ENCODE measurements at regions not wholly inside any gene's neighbourhood (a gene's known extent, or its start where the extent isn't known, plus 50 kb on each side); places are given as distances from the start of the nearest gene placed in this dataset.
"Not testable (repeated sequence)": the region's sequence is repeated elsewhere in the genome, so short reads cannot be mapped to it uniquely, and the experiment has no call there.

GRCh38 chr10:6713716-6714115, 133.6 kb upstream of the PRKCQ start:
- no peak for DNase-seq

DNA sequence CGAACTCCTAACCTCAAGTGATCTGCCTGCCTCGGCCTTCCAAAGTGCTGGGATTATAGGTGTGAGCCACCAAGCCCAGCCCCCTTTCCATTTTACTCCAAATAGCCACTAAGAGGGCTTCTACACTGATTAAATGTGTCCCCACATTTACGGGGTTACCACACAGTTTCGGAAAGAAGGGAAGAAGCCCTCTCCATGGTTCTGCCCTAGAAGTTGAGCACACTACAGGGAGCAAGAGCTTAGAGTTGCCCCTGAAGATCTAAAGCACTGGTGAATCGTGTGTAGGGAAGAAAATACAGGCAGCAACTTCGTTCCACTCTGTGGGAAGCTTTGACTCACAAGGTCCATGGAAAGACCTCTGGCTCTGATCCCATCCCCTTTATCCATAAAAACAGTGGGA, 133.0 kb upstream of the PRKCQ start:
- DNase-seq = no peak

- DNase-seq = no peak
These were observed 131.8 kb upstream of the PRKCQ start for GRCh38 chr10:6711881-6712280.

DNA sequence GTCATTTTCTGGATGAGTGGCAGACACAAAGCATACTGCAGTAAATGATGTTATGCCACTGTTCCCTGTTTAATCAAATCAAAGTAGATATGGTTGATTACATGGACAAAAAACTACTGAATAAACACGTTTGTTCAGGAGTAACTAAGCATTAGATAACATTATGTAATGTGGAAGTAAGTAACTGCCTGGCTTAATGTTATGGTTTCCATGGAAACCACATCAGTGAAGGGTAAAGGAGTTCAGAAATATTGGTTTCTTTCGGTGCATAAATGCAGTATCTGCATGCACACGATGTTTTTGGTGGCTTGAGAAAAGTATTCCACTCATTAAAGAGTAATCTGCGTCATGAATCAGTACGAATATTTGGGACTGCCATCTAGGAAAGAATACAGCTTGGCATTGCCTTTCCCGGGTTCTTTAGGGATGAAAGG, 131.3 kb upstream of the PRKCQ start:
- DNase-seq = no peak

GRCh38 chr10:6707352-6707751, 127.3 kb upstream of the PRKCQ start:
- no peak for DNase-seq

- no peak for DNase-seq
These were observed 126.6 kb upstream of the PRKCQ start for GRCh38 chr10:6706725-6707124.

DNA sequence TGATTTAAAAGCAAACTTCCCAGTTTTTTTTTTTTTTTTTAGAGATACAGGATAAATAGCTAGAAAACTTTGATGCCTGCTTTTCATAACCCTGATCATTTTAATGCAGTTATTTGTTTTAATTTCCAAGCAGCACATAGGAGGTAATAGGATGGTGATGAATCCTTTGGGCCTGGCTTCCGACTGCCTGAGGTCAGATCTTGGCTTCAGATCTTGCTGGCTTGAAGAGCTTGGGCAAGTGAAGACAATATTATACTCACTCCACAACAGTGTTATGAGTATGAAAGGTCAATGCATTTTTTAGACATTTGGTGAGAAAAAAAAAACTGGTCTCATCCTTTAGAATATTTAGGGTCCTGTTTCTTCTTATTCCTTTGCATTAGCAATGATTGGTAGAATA, 124.8 kb upstream of the PRKCQ start:
- no peak for DNase-seq

- DNase-seq = not testable (repeated sequence)
These were observed 122.8 kb upstream of the PRKCQ start for GRCh38 chr10:6702833-6703232.

GRCh38 chr10:6702030-6702429, 122.0 kb upstream of the PRKCQ start:
- no peak for DNase-seq

DNA sequence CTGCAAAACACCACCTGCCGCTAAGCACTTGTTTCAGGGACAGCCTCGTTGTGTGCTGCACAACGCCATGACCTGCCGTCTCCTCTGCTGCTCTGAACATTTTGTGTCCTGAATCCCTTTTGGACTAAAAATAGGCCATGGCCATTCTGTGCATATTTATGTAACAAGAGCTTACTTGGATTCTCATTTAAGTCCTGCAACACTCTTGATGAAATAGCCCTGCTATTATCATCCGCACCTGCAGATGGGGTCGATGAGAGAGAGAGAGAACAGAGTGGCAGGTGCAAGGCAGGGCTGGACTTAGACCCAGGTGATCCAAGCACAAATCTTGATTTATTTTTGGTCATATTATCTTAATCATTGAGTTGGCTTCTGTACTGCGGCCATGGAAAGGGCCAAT, 121.2 kb upstream of the PRKCQ start:
- peak; percentile 6 for DNase-seq

DNA sequence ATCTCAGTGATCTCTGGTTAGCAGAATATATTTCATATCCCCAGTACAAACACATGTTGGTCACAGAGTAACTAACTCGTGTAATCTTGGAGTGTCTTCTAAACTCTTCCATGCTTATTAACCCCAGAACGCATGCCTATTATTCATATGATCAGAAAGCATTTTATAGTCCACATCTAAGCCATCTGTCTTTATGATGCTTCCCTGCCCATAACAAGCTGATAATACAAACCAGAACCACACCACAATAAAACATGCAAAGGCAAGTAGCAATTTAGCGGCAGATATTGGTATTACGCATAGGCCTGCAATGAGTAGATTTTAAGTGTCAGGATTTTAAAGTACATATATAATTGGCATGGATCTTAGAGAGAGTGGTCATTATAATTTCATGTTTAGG, 120.0 kb upstream of the PRKCQ start:
- no peak for DNase-seq

DNA sequence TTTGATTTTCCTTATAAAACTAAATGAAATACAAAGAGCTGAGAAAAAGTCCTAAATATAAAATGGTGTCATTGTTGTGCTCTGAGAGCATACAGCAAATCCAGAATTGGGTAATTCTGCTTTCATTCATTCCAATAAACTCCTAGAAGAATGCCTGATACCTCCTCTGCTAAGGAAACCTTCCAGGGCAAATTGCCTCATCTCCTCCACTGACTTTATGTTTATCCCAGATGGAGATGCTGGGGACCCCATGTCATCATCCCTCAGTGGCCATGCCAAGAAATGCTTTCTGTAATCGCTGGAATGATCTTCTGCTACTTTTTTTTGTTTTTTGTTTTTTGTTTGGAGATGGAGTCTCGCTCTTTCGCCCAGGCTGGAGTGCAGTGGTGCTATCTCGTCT, 119.3 kb upstream of the PRKCQ start:
- DNase-seq = no peak

- no peak for DNase-seq
These were observed 115.4 kb upstream of the PRKCQ start for GRCh38 chr10:6695519-6695918.

GRCh38 chr10:6694447-6695140, 114.5 kb upstream of the PRKCQ start:
- no peak for DNase-seq

DNA sequence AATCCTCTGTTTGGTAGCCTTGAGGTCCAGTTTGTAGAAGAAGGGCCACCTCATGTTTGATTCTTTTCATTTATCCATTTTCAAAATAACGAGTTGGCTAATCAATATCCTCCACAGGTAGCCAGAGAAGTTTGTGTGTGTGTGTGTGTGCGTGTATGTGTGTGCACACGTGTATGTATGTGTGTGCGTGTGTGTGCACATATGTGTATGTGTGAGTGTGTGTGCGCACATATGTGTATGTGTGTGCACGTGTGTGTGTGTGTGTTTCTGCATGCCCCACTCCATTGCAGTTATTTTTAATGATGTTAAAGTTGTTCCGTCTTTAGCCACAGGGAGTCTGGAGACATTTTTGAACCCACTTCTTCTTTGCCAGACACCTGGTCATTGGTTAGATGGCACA, 112.8 kb upstream of the PRKCQ start:
- no peak for DNase-seq

GRCh38 chr10:6692103-6692502, 112.0 kb upstream of the PRKCQ start:
- DNase-seq = no peak

DNA sequence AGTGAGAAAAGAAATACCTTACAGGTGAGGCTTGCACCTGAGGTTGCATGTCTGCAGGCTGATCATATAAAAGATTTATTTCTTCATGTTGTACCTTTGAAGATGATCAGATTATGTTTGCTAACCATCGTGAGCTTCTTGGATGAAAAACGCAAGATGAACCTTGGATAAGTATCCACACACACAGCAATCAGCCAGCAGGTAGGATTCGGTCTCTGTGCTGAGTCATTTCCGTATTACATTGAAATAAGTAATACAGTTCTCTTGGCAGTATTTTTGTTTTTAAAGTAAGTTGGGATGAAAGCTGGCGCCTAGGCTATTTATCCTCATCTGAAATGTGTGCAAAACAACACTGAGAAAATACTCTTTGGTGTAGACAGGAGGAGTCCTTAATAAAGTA, 109.0 kb upstream of the PRKCQ start:
- no peak for DNase-seq

DNA sequence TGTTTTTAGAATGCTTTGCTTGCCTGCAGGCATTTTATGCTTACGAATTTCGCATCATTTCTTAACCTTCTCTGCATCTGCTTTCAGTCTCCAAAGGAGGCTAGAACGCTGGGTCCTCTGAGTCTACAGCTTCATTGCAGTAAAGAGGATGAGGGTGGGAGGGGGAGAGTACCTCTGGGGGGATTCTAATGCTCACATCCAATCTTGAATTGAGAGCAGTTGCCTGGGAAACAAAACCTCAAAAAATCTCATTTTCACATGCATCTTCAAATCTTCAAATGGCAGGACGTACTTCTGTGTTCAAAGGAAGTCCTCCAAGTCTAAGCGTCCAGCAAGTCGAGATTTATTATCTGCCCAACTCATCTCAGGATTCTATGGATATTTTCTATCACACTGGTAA, 100.7 kb upstream of the PRKCQ start:
- DNase-seq = no peak

DNA sequence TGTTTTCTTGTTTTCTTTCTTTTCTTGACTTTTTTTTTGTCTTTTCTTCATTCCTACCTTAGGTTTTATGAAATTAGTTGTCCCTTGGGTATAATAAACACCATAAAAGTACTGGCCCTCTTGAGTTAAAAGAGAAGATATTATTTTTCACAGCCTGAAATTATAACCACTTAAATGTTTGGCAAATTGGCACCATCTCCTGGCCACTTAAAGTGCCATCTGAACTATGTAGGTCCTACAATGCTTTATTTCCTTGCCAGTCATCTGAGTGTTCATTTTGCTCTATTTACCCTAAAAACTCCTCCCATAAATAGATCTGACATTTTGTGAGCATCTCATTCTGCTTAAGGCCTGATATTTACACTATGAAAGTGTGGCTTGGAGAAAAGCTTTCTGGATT, 98.9 kb upstream of the PRKCQ start:
- DNase-seq = no peak

DNA sequence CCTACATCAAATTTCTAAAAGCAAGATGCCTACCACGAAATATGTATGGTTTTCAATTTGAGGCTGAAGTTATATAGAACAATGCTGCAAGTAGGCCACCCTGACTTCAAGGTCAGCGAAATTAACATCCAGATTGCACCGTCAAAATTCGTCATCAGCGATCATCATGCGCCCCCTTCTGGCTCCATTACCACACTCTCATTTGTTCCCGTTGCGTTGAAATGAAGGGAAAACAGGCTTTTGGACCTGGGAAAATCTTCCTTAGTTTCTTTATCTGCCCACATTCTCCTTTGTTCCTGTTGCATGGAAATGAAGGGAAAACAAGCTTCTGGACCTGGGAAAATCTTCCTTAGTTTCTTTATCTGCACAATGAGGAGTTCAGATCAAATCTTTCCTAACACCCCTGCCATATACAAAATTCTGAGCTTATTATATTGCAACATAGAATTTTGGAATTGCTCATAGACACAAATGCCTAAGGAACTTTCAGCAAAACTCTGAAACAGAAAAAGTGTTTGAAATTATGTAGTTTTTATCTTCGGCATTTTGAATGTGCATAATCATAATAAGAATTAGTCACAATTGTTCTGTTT, 98.2 kb upstream of the PRKCQ start:
- peak; percentile 76 for DNase-seq

- DNase-seq = not testable (repeated sequence)
These were observed 97.1 kb upstream of the PRKCQ start for GRCh38 chr10:6677129-6677528.

DNA sequence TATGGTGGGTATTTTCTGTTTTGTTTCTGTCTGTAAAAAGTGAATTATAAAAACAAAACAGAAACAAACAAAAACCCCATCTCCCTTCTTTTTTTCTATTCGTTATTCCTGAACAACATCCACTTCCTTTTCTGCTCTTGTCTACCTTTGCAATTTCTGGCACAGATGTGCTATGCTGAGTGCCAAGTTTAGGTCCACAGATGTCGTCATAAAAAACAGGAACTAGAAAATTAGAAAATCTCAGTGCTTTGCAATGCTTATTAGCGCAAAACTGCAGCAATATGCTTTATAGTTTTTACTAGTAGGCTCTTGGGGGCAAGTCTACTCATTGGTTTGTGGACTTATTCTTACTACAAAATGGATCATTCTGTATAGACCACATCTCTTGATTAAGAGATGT, 94.2 kb upstream of the PRKCQ start:
- peak; percentile 39 for DNase-seq

GRCh38 chr10:6671976-6672375, 91.9 kb upstream of the PRKCQ start:
- DNase-seq = no peak

GRCh38 chr10:6669269-6669859, 89.3 kb upstream of the PRKCQ start:
- DNase-seq = peak; percentile 75
